Endothelial cell of umbilical vein (primary cell): ENCODE measurements at regions not wholly inside any gene's neighbourhood (a gene's known extent, or its start where the extent isn't known, plus 50 kb on each side); places are given as distances from the start of the nearest gene placed in this dataset.

Source experiments
- BruUV-seq: library from RNA; stranded (reverse); fragments of 400-500 nt; replicated peaks from 2 replicates; lab custom pipeline; 2021; lab: Mats Ljungman, UMichigan
- CTCF ChIA-PET: fragments of 300-600, 350-600 bp; sonication (Branson Sonifier 250); formaldehyde crosslinking; loops from one replicate; lab custom pipeline; 2021; ENCODE audit warnings: antibody characterized with exemption, inconsistent platforms; lab: Charles Lee
- POLR2A ChIA-PET: fragments of 300-600, 350-600 bp; sonication (Branson Sonifier 250); formaldehyde crosslinking; loops from one replicate; lab custom pipeline; 2021; ENCODE audit warnings: antibody characterized with exemption, inconsistent platforms; lab: Charles Lee
- DNase-seq: peaks from one replicate; pipeline ENCODE4 v3.0.0-alpha.2; 2011; ENCODE audit warnings: low read depth, low spot score
- FAIRE-seq: peaks from 2 replicates; lab custom pipeline; 2011; peaks lifted over from hg19 to GRCh38; lab: Jason Lieb, UNC
- H2AFZ ChIP-seq: 2 replicates; pipeline ENCODE4 v1.6.0; 2012; ENCODE audit warnings: low read depth, low read length, control low read depth, inconsistent platforms
- H3K27ac ChIP-seq: 2 replicates; pipeline ENCODE4 v1.5.1; 2011; ENCODE audit warnings: low read depth, mild to moderate bottlenecking, control low read depth, low read length, moderate library complexity; ENCODE audit not compliant: insufficient read depth
- H3K27me3 ChIP-seq, 2 experiments: 2 replicates each; pipeline versions ENCODE4 v1.6.0 to v1.6.1; 2011; ENCODE audit warnings: low read length in 2 of 2, mixed read lengths in 1 of 2; ENCODE audit not compliant: control insufficient read depth in 2 of 2, insufficient read depth in 2 of 2
- H3K36me3 ChIP-seq, 2 experiments: 2 replicates in 1 of 2; 3 replicates in 1 of 2; pipeline ENCODE4 v1.5.1; 2011; ENCODE audit warnings: low read length in 2 of 2, mild to moderate bottlenecking in 1 of 2, moderate library complexity in 1 of 2; ENCODE audit not compliant: control insufficient read depth in 2 of 2, insufficient read depth in 2 of 2; ENCODE audit errors: extremely low read depth in 1 of 2
- H3K4me1 ChIP-seq: 3 replicates; pipeline ENCODE4 v1.5.1; 2011; ENCODE audit warnings: mild to moderate bottlenecking, low read length; ENCODE audit not compliant: control insufficient read depth, insufficient read depth; ENCODE audit errors: extremely low read depth
- H3K4me2 ChIP-seq: 2 replicates; pipeline ENCODE4 v1.6.1; 2011; ENCODE audit warnings: low read length, control low read depth, mixed read lengths; ENCODE audit not compliant: insufficient read depth
- H3K4me3 ChIP-seq, 3 experiments: fragments of 200-600 bp in 1 of 3; sonication (generic), shearing (Covaris generic) in 1 of 3; replicated peaks in 1 of 3; 2 replicates each; pipeline ENCODE4 v1.5.1; 2011 to 2016; ENCODE audit warnings: control low read depth in 3 of 3, low read length in 3 of 3, mild to moderate bottlenecking in 2 of 3, inconsistent platforms in 1 of 3, low read depth in 1 of 3, moderate library complexity in 1 of 3; ENCODE audit not compliant: insufficient read depth in 1 of 3
- H3K79me2 ChIP-seq: 2 replicates; pipeline ENCODE4 v1.6.0; 2012; ENCODE audit warnings: low read length, inconsistent platforms; ENCODE audit not compliant: control insufficient read depth, insufficient read depth
- H3K9ac ChIP-seq: replicated peaks from 2 replicates; pipeline ENCODE3; 2011; ENCODE audit warnings: low read length, control low read depth; ENCODE audit not compliant: insufficient read depth; ENCODE audit errors: extremely low read depth
- H3K9me1 ChIP-seq: replicated peaks from 3 replicates; pipeline ENCODE4 v1.6.0; 2011; ENCODE audit warnings: mild to moderate bottlenecking, low read length; ENCODE audit not compliant: control insufficient read depth, insufficient read depth; ENCODE audit errors: extremely low read depth
- H3K9me3 ChIP-seq: replicated peaks from 2 replicates; pipeline ENCODE4 v1.5.1; 2012; ENCODE audit warnings: low read length, inconsistent platforms; ENCODE audit not compliant: control insufficient read depth, insufficient read depth
- H4K20me1 ChIP-seq: replicated peaks from 2 replicates; pipeline ENCODE3; 2011; ENCODE audit warnings: mild to moderate bottlenecking, low read length; ENCODE audit not compliant: control insufficient read depth, insufficient read depth; ENCODE audit errors: extremely low read depth
- CTCF ChIP-seq, 2 donors: IDR thresholded peaks; 1 replicate in 1 of 2; 2 replicates in 1 of 2; pipeline ENCODE4 v1.5.1; 2011; ENCODE audit warnings: low read length in 2 of 2, mild to moderate bottlenecking in 2 of 2, moderate library complexity in 2 of 2, control low read depth in 1 of 2, inconsistent platforms in 1 of 2, low read depth in 1 of 2; ENCODE audit not compliant: insufficient read depth in 1 of 2; ENCODE audit errors: extremely low read depth in 1 of 2
- EZH2 ChIP-seq: IDR thresholded peaks from 2 replicates; pipeline ENCODE4 v1.6.1; 2012; ENCODE audit warnings: borderline replicate concordance, low read depth, mild to moderate bottlenecking, moderate library complexity, low read length, inconsistent platforms; ENCODE audit not compliant: severe bottlenecking
- FOS ChIP-seq: IDR thresholded peaks from 2 replicates; pipeline ENCODE4 v1.6.1; 2011; ENCODE audit warnings: mild to moderate bottlenecking, low read length, moderate library complexity, borderline replicate concordance; ENCODE audit not compliant: insufficient read depth
- GATA2 ChIP-seq: IDR thresholded peaks from 2 replicates; pipeline ENCODE4 v1.7.0; 2011; ENCODE audit warnings: low read depth, mild to moderate bottlenecking, moderate library complexity, mixed read lengths, low read length; ENCODE audit not compliant: insufficient read length, insufficient read depth
- JUN ChIP-seq: IDR thresholded peaks from 2 replicates; pipeline ENCODE4 v1.6.1; 2011; ENCODE audit warnings: borderline replicate concordance, low read depth; ENCODE audit not compliant: insufficient read length, insufficient read depth
- MAX ChIP-seq: IDR thresholded peaks from 2 replicates; pipeline ENCODE4 v1.6.1; 2011; ENCODE audit not compliant: insufficient read depth, insufficient read length
- MYC ChIP-seq: IDR thresholded peaks from one replicate; pipeline ENCODE4 v1.6.1; 2011; ENCODE audit warnings: mild to moderate bottlenecking, low read depth, low read length
- POLR2A ChIP-seq: IDR thresholded peaks from 2 replicates; pipeline ENCODE4 v1.6.1; 2012; ENCODE audit warnings: low read depth, mild to moderate bottlenecking, control low read depth, low read length
- POLR2AphosphoS5 ChIP-seq: IDR thresholded peaks from 2 replicates; pipeline ENCODE4 v1.6.1; 2012; ENCODE audit warnings: low read depth, mild to moderate bottlenecking, control low read depth, low read length, moderate library complexity; ENCODE audit not compliant: insufficient read depth
- dilution Hi-C: fragments of 300-500 bp; cut with MboI; formaldehyde crosslinking; loops from one replicate; pipeline ENCODE4 v1.15.0; 2019; ENCODE audit warnings: low sequenced_read_pairs; ENCODE audit not compliant: extremely low pct_ligation_motif_present
- intact Hi-C: fragments of 100-400 bp; cut with micrococcal nuclease; formaldehyde crosslinking; loops from one replicate; pipeline ENCODE4 v1.10.0; 2022

GRCh38 chr4:130668859-130669258 lies 1572.9 kb downstream of the C4orf33 start:
- BruUV-seq = no TSS peak
- TF ChIP-seq GATA2 (no peak), CTCF (IDR thresholded peaks at IDR 0.05; ENCODE audit: extremely low read depth in 1 of 2, insufficient read depth in 1 of 2, low read depth in 1 of 2, low read length in 2 of 2) (no peak), EZH2 (no peak), MAX (no peak), POLR2AphosphoS5 (no peak), POLR2A (no peak), JUN (no peak), MYC (no peak), FOS (no peak)
- H3K79me2 ChIP-seq = no peaks in the 10 kb centered on the region
- no peak for DNase-seq
- intact Hi-C loops = no loop called here
- H4K20me1 ChIP-seq = no peaks in the 10 kb centered on the region
- no peaks in the 10 kb centered on the region for H3K4me1 ChIP-seq
- CTCF ChIA-PET = no interaction called here
- dilution Hi-C loops = no loop called here
- no peaks in the 10 kb centered on the region for H3K9me3 ChIP-seq
- no peak for FAIRE-seq
- no peaks in the 10 kb centered on the region for H3K9me1 ChIP-seq
- H3K9ac ChIP-seq = no peak overlapping the region
- H2AFZ ChIP-seq = no peak overlapping the region
- H3K4me3 ChIP-seq = no peak overlapping the region
- POLR2A ChIA-PET = no interaction called here
- no peaks in the 10 kb centered on the region for H3K36me3 ChIP-seq
- H3K27me3 ChIP-seq = no peaks in the 10 kb centered on the region
- H3K4me2 ChIP-seq = no peak overlapping the region
- no peak overlapping the region for H3K27ac ChIP-seq
